Posterior cingulate gyrus (tissue), 11 donors: ENCODE measurements at regions not wholly inside any gene's neighbourhood (a gene's known extent, or its start where the extent isn't known, plus 50 kb on each side); places are given as distances from the start of the nearest gene placed in this dataset.
A peak's percentile ranks its signal among the peaks of the same experiment; 100 is the strongest.
"Not testable (repeated sequence)": the region's sequence is repeated elsewhere in the genome, so short reads cannot be mapped to it uniquely, and the experiment has no call there.

Experiments used
- DNase-seq, 10 donors: peaks; one replicate each; pipeline versions ENCODE4 v3.0.0 to v3.0.0-alpha.2; 2020 to 2021; ENCODE audit warnings: mixed read lengths in 3 of 10
- intact Hi-C: fragments of 100-400 bp; cut with DNase I; formaldehyde crosslinking; loops from one replicate; pipeline ENCODE4 v1.15.1; 2023

- intact Hi-C loops, DNase-seq: not testable (repeated sequence)
Measured at GRCh38 chr18:14357553-14358297, 185.7 kb downstream of the POTEC start.

GRCh38 chr18:14342170-14342569, 201.2 kb downstream of the POTEC start:
- DNase-seq, intact Hi-C loops: not testable (repeated sequence)

GRCh38 chr18:14336017-14336416, 203.8 kb upstream of the ZNF519 start:
- intact Hi-C loops: not testable (repeated sequence)
- peak in 1 of 10 donors; percentile 73 for DNase-seq

- intact Hi-C loops: not testable (repeated sequence)
- peak in 2 of 10 donors; percentile 45 to 65 for DNase-seq
Measured at GRCh38 chr18:14321217-14321616, 189.0 kb upstream of the ZNF519 start.

- intact Hi-C loops: not testable (repeated sequence)
Measured at GRCh38 chr18:14301255-14301654, 169.0 kb upstream of the ZNF519 start.

DNA sequence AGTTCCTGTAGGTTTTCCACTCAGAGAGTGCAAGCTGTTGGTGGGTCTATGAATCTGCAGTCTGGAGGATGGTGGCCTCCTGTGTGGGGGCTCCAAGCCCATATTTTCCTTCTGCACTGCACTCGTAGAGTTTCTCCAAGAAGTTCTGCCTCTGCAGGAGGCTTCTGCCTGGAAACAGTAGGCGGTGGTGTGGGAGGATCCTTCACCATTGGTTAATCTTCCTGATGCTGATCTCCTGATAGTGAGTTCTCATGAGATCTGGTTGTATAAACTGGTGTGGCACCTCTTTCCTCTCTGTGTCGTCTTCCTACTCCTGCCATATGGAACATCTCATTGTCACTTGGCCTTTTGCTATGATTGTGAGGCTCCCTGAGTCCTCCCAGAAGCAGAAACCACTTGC, 162.8 kb upstream of the ZNF519 start:
- DNase-seq, intact Hi-C loops: not testable (repeated sequence)

More at GRCh38 chr18:14301255-14301654, 169.0 kb upstream of the ZNF519 start:
- not testable (repeated sequence) for DNase-seq

GRCh38 chr18:14285053-14285452, 152.8 kb upstream of the ZNF519 start:
- intact Hi-C loops: no loop called here
- DNase-seq: no peak

GRCh38 chr18:14275391-14275790, 143.2 kb upstream of the ZNF519 start:
- intact Hi-C loops: not testable (repeated sequence)

DNA sequence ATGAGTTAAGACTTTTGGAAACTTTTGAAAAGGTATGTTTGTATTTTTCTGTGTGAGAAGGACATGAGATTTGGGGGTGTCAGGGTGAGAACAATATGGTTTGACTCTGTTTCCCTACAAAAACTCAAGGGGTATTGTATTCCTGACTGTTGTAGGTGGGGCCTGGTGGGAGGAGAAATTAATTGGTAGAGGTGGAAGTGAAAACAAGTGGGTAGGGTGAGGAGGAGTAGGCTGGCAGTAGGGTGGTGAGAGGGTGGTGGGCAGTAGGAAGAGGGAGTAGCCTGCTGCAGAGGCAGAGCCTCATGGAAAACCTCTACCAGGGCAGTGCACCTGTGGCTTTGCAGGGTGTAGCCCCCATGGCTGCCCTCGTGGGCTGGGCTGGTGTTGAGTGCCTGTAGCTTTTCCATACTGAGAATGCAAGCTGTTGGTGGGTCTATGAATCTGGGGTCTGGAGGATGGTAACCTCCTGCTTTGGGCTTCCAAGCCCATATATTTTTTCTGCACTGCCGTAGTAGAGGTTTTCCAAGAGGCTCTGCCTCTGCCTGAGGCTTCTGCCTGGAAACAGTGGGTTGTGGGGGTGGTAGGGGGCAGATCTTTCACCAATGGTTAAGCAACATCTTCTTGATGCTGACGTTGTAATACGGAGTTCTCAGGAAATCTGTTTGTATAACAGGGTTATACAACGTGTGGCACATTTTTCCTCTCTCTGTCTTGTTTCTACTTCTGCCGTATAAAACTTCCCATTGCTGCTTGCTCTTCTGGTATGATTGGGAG, 133.6 kb upstream of the ZNF519 start:
- DNase-seq, intact Hi-C loops: not testable (repeated sequence)

More at GRCh38 chr18:14275391-14275790, 143.2 kb upstream of the ZNF519 start:
- DNase-seq: peak in 1 of 10 donors; percentile 82

- intact Hi-C loops, DNase-seq: not testable (repeated sequence)
Measured at GRCh38 chr18:14262786-14263185, 130.6 kb upstream of the ZNF519 start.

- DNase-seq: peak in 1 of 10 donors; percentile 67
- intact Hi-C loops: not testable (repeated sequence)
Measured at GRCh38 chr18:14250084-14250677, 117.9 kb upstream of the ZNF519 start.

DNA sequence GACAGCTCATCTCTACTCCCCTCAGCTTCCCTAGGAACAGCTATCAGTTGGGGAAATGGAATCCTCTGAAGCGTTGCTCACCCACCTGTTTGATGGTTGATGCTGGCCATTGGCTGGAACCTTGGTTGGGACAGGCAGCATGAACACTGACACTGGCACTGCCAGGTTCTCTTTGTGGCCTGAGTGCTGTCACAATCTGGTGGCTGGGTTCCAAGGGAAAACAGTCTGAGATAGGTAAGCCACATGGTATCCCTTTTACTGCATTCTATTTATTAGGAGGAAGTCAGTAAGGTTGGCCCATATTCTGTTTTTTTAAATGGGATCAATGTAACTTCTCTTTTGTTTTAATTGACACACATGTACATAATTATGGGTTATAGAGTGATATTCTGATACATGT, 107.0 kb upstream of the ZNF519 start:
- DNase-seq, intact Hi-C loops: not testable (repeated sequence)

- intact Hi-C loops: not testable (repeated sequence)
Measured at GRCh38 chr18:14236356-14237048, 104.3 kb upstream of the ZNF519 start.

GRCh38 chr18:14225286-14225679, 93.0 kb upstream of the ZNF519 start:
- DNase-seq, intact Hi-C loops: not testable (repeated sequence)

More at GRCh38 chr18:14236356-14237048, 104.3 kb upstream of the ZNF519 start:
- DNase-seq: not testable (repeated sequence)

- intact Hi-C loops: not testable (repeated sequence)
- peak in 4 of 10 donors; percentile 20 to 78 (median 73) for DNase-seq
Measured at GRCh38 chr18:14224551-14225285, 92.5 kb upstream of the ZNF519 start.

DNA sequence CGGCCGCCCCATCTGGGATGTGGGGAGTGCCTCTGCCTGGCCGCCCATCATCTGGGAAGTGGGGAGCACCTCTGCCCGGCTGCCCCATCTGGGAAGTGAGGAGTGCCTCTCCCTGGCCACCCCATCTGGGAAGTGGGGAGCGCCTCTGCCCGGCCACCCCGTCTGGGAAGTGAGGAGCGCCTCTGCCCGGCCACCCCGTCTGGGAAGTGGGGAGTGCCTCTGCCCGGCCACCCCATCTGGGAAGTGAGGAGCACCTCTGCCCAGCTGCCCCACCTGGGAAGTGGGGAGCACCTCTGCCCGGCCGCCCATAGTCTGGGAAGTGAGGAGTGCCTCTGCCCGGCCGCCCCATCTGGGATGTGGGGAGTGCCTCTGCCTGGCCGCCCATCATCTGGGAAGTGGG, 91.7 kb upstream of the ZNF519 start:
- DNase-seq: peak in 1 of 10 donors; percentile 68
- intact Hi-C loops: not testable (repeated sequence)

DNA sequence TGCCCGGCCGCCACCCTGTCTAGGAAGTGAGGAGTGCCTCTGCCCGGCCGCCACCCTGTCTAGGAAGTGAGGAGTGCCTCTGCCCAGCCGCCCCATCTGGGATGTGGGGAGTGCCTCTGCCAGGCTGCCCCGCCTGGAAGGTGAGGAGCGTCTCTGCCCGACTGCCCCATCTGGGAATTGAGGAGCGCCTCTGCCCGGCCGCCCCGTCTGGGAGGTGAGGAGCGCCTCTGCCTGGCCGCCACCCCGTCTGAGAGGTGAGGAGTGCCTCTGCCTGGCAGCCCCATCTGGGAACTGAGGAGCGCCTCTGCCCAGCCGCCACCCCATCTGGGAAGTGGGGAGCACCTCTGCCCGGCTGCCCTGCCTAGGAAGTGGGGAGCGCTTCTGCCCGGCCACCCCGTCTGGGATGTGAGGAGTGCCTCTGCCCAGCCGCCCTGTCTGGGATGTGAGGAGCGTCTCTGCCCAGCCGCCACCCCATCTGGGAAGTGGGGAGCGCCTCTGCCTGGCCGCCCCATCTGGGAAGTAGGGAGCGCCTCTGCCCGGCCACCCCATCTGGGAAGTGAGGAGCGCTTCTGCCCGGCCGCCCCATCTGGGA, 91.1 kb upstream of the ZNF519 start:
- intact Hi-C loops: not testable (repeated sequence)

DNA sequence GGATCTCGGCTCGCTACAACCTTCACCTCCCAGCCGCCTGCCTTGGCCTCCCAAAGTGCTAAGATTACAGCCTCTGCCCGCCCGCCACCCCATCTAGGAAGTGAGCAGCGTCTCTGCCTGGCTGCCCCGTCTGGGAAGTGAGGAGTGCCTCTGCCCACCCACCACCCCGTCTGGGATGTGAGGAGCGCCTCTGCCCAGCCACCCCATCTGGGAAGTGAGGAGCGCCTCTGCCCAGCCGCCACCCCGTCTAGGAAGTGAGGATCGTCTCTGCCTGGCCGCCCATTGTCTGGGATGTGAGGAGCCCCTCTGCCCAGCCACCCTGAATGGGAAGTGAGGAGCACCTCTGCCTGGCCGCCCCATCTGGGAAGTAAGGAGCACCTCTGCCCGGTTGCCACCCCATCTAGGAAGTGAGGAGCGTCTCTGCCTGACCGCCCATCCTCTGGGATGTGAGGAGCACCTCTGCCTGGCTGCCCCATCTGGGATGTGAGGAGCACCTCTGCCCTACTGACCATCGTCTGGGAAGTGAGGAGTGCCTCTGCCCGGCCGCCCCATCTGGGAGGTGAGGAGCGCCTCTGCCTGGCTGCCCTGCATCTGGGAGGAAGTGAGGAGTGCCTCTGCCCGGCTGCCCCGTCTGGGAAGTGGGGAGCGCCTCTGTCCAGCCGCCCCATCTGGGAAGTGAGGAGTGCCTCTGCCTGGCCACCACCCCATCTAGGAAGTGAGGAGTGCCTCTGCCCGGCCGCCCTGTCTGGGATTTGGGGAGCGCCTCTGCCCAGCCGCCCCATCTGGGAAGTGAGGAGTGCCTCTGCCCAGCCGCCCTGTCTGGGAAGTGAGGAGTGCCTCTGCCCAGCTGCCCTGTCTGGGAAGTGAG, 90.4 kb upstream of the ZNF519 start:
- DNase-seq: peak in 3 of 10 donors; percentile 17 to 66 (median 56)
- intact Hi-C loops: not testable (repeated sequence)

More for the DNA sequence above, 91.1 kb upstream of the ZNF519 start:
- DNase-seq: peak in 3 of 10 donors; percentile 27 to 69 (median 68)
